GDM1 (cell line): ENCODE measurements at regions not wholly inside any gene's neighbourhood (a gene's known extent, or its start where the extent isn't known, plus 50 kb on each side); places are given as distances from the start of the nearest gene placed in this dataset.
"Not testable (repeated sequence)": the region's sequence is repeated elsewhere in the genome, so short reads cannot be mapped to it uniquely, and the experiment has no call there.

Experiments
- DNase-seq: peaks from one replicate; lab custom pipeline; 2025; lab: John Stamatoyannopoulos, UW

GRCh38 chr2:234156326-234156725 lies 105.8 kb downstream of the SPP2 start:
- DNase-seq: no peak

- DNase-seq: not testable (repeated sequence)
These were observed 102.3 kb downstream of the SPP2 start for GRCh38 chr2:234152835-234153234.

- DNase-seq: no peak
These were observed 96.9 kb downstream of the SPP2 start for GRCh38 chr2:234147335-234147861.

- DNase-seq: no peak
These were observed 95.8 kb downstream of the SPP2 start for GRCh38 chr2:234146087-234146826.

- no peak for DNase-seq
These were observed 95.0 kb downstream of the SPP2 start for GRCh38 chr2:234145511-234145910.

GRCh38 chr2:234145057-234145456 lies 94.6 kb downstream of the SPP2 start:
- DNase-seq: no peak

- DNase-seq: no peak
These were observed 93.4 kb downstream of the SPP2 start for GRCh38 chr2:234143896-234144295.

- DNase-seq: no peak
These were observed 92.0 kb downstream of the SPP2 start for GRCh38 chr2:234142530-234142929.

GRCh38 chr2:234139755-234140154 lies 89.3 kb downstream of the SPP2 start:
- no peak for DNase-seq

GRCh38 chr2:234138836-234139235 lies 88.3 kb downstream of the SPP2 start:
- no peak for DNase-seq

- no peak for DNase-seq
These were observed 87.0 kb downstream of the SPP2 start for GRCh38 chr2:234137400-234138014.

- DNase-seq: no peak
These were observed 86.0 kb downstream of the SPP2 start for GRCh38 chr2:234136461-234136860.

- DNase-seq: no peak
These were observed 85.3 kb downstream of the SPP2 start for GRCh38 chr2:234135750-234136221.

- DNase-seq: no peak
These were observed 84.0 kb downstream of the SPP2 start for GRCh38 chr2:234134496-234134895.

- no peak for DNase-seq
These were observed 82.5 kb downstream of the SPP2 start for GRCh38 chr2:234133004-234133403.

- no peak for DNase-seq
These were observed 80.3 kb downstream of the SPP2 start for GRCh38 chr2:234130777-234131181.

GRCh38 chr2:234128606-234129005 lies 78.1 kb downstream of the SPP2 start:
- DNase-seq: no peak
